ENCODE measurements at regions not wholly inside any gene's neighbourhood (a gene's known extent, or its start where the extent isn't known, plus 50 kb on each side); places are given as distances from the start of the nearest gene placed in this dataset.

- TF ChIP-seq REST (IDR thresholded peaks at IDR 0.05; ENCODE audit: borderline replicate concordance): no peak
- Histone ChIP-seq H3K79me2 (replicated peaks; ENCODE audit: insufficient read depth, low read length) (no peaks in the 10 kb centered on the region), H3K9me2 (ENCODE audit: insufficient read depth, low read length) (no peaks in the 10 kb centered on the region), H3F3A (ENCODE audit: insufficient read depth, low read length, poor library complexity, severe bottlenecking) (no peaks in the 10 kb centered on the region), H3K4me2 (ENCODE audit: low read length) (no peak overlapping the region), H2AFZ (ENCODE audit: low read depth, low read length) (no peak overlapping the region), H3K27me3 (ENCODE audit: insufficient read depth, low read depth, low read length) (no peaks in the 10 kb centered on the region), H3K9ac (ENCODE audit: low read length) (no peak overlapping the region), H3K36me3 (ENCODE audit: insufficient read depth, low read length) (no peaks in the 10 kb centered on the region), H3K4me3 (ENCODE audit: low read length) (no peak overlapping the region), H3K27ac (ENCODE audit: low read length) (no peak overlapping the region), H3K9me3 (ENCODE audit: low read length) (no peaks in the 10 kb centered on the region), H4K20me1 (ENCODE audit: insufficient read depth) (no peaks in the 10 kb centered on the region)
Measured at GRCh38 chr14:54108481-54109471, 152.2 kb upstream of the BMP4 start.

- Histone ChIP-seq H3K9me3 (ENCODE audit: low read length) (no peaks in the 10 kb centered on the region), H3K4me2 (ENCODE audit: low read length) (no peak overlapping the region), H3K27ac (ENCODE audit: low read length) (no peak overlapping the region), H3K9ac (ENCODE audit: low read length) (no peak overlapping the region), H3K27me3 (ENCODE audit: insufficient read depth, low read depth, low read length) (no peaks in the 10 kb centered on the region), H3K79me2 (replicated peaks; ENCODE audit: insufficient read depth, low read length) (no peaks in the 10 kb centered on the region), H3K9me2 (ENCODE audit: insufficient read depth, low read length) (no peaks in the 10 kb centered on the region), H4K20me1 (ENCODE audit: insufficient read depth) (no peaks in the 10 kb centered on the region), H2AFZ (ENCODE audit: low read depth, low read length) (no peak overlapping the region), H3K36me3 (ENCODE audit: insufficient read depth, low read length) (no peaks in the 10 kb centered on the region), H3F3A (ENCODE audit: insufficient read depth, low read length, poor library complexity, severe bottlenecking) (no peaks in the 10 kb centered on the region), H3K4me3 (ENCODE audit: low read length) (no peak overlapping the region)
- TF ChIP-seq EZH2 (IDR thresholded peaks at IDR 0.05; ENCODE audit: borderline replicate concordance, insufficient read depth, low read length, poor library complexity, severe bottlenecking) (no peak), TAF1 (IDR thresholded peaks at IDR 0.05; ENCODE audit: low read depth) (no peak), CTCF (IDR thresholded peaks at IDR 0.05; ENCODE audit: poor library complexity, severe bottlenecking) (no peak), REST (IDR thresholded peaks at IDR 0.05; ENCODE audit: borderline replicate concordance) (no peak)
Measured at GRCh38 chr14:54109521-54110120, 153.0 kb upstream of the BMP4 start.

All from neural cell (in vitro differentiated cells).